Loucy (cell line): ENCODE measurements at regions not wholly inside any gene's neighbourhood (a gene's known extent, or its start where the extent isn't known, plus 50 kb on each side); places are given as distances from the start of the nearest gene placed in this dataset.

Experiments
- H2AFZ ChIP-seq: fragments of 200-600 bp; sonication (generic); 2 replicates; pipeline ENCODE4 v1.6.0; 2016; ENCODE audit warnings: antibody characterized with exemption, mild to moderate bottlenecking, low read length, moderate library complexity
- H3F3A ChIP-seq: fragments of 200-600 bp; 2 replicates; pipeline ENCODE4 v1.6.0; 2016; ENCODE audit warnings: antibody characterized with exemption, low read depth, mild to moderate bottlenecking
- H3K27me3 ChIP-seq: fragments of 200-600 bp; sonication (generic); 2 replicates; pipeline ENCODE4 v1.6.1; 2014; ENCODE audit warnings: low read length, mild to moderate bottlenecking; ENCODE audit not compliant: insufficient read depth, poor library complexity, severe bottlenecking
- H3K36me3 ChIP-seq: fragments of 200-600 bp; sonication (generic); 2 replicates; pipeline ENCODE4 v1.6.1; 2016; ENCODE audit warnings: low read length; ENCODE audit not compliant: insufficient read depth
- H3K4me1 ChIP-seq: fragments of 200-600 bp; sonication (generic); 2 replicates; pipeline ENCODE4 v1.5.1; 2014; ENCODE audit warnings: low read length, mild to moderate bottlenecking; ENCODE audit not compliant: insufficient read depth, poor library complexity, severe bottlenecking
- H3K4me2 ChIP-seq: fragments of 200-600 bp; sonication (generic); 2 replicates; pipeline ENCODE4 v1.6.0; 2014; ENCODE audit warnings: antibody characterized with exemption, low read length, low read depth, mild to moderate bottlenecking; ENCODE audit not compliant: poor library complexity, severe bottlenecking
- H3K4me3 ChIP-seq: fragments of 200-600 bp; sonication (generic); 2 replicates; pipeline ENCODE4 v1.5.1; 2014; ENCODE audit warnings: low read length, mild to moderate bottlenecking, mixed read lengths; ENCODE audit not compliant: poor library complexity, severe bottlenecking
- H3K79me2 ChIP-seq: fragments of 200-600 bp; sonication (generic); 2 replicates; pipeline ENCODE4 v1.6.1; 2014; ENCODE audit warnings: low read length; ENCODE audit not compliant: insufficient read depth
- H3K9ac ChIP-seq: fragments of 200-600 bp; sonication (generic); 2 replicates; pipeline ENCODE4 v1.6.0; 2014; ENCODE audit warnings: mild to moderate bottlenecking, low read depth, low read length, moderate library complexity; ENCODE audit not compliant: poor library complexity, severe bottlenecking
- H3K9me2 ChIP-seq: fragments of 200-600 bp; sonication (generic); replicated peaks from 2 replicates; pipeline ENCODE4 v1.6.1; 2016; ENCODE audit warnings: low read depth, low read length, mixed read lengths
- H3K9me3 ChIP-seq: fragments of 200-600 bp; sonication (generic); 2 replicates; pipeline ENCODE4 v1.6.1; 2014; ENCODE audit warnings: mild to moderate bottlenecking, antibody characterized with exemption, low read length, low read depth; ENCODE audit not compliant: insufficient read depth
- H4K20me1 ChIP-seq: fragments of 200-600 bp; sonication (generic); 2 replicates; pipeline ENCODE4 v1.6.0; 2014; ENCODE audit warnings: antibody characterized with exemption, low read length, mild to moderate bottlenecking; ENCODE audit not compliant: insufficient read depth, poor library complexity, severe bottlenecking
- EZH2phosphoT487 ChIP-seq: fragments of 200-600 bp; IDR thresholded peaks from 2 replicates; pipeline ENCODE4 v1.6.1; 2018; ENCODE audit warnings: antibody characterized with exemption, mild to moderate bottlenecking, moderate library complexity, borderline replicate concordance
- TF ChIP-seq, protein P1 (sequence below): fragments of 200-600 bp; sonication (generic); conservative IDR thresholded peaks from 2 replicates; pipeline ENCODE4 v1.5.1; 2014; ENCODE audit warnings: mild to moderate bottlenecking, antibody characterized with exemption, low read length

- Histone ChIP-seq H3K36me3 (no peaks in the 10 kb centered on the region), H3K9me3 (0 out of 2 replicates have a peak, but pooled peaks cover 3% of the 10 kb centered on the region), H3K4me3 (no peak overlapping the region), H3K9me2 (no peaks in the 10 kb centered on the region), H3K27me3 (no peaks in the 10 kb centered on the region), H3K79me2 (no peaks in the 10 kb centered on the region), H2AFZ (no peak overlapping the region), H3K4me2 (no peak overlapping the region), H3F3A (no peaks in the 10 kb centered on the region), H4K20me1 (no peaks in the 10 kb centered on the region), H3K4me1 (no peaks in the 10 kb centered on the region), H3K9ac (no peak overlapping the region)
- TF ChIP-seq, protein P1, sequence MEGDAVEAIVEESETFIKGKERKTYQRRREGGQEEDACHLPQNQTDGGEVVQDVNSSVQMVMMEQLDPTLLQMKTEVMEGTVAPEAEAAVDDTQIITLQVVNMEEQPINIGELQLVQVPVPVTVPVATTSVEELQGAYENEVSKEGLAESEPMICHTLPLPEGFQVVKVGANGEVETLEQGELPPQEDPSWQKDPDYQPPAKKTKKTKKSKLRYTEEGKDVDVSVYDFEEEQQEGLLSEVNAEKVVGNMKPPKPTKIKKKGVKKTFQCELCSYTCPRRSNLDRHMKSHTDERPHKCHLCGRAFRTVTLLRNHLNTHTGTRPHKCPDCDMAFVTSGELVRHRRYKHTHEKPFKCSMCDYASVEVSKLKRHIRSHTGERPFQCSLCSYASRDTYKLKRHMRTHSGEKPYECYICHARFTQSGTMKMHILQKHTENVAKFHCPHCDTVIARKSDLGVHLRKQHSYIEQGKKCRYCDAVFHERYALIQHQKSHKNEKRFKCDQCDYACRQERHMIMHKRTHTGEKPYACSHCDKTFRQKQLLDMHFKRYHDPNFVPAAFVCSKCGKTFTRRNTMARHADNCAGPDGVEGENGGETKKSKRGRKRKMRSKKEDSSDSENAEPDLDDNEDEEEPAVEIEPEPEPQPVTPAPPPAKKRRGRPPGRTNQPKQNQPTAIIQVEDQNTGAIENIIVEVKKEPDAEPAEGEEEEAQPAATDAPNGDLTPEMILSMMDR, result no peak
- TF ChIP-seq EZH2phosphoT487, result no peak
Observed at GRCh38 chr2:221924576-221924975, 352.5 kb upstream of the EPHA4 start.

GRCh38 chr2:221915926-221916325 lies 343.8 kb upstream of the EPHA4 start:
- no peaks in the 10 kb centered on the region for H3K4me1 ChIP-seq
- TF ChIP-seq, protein P1, result no peak
- TF ChIP-seq EZH2phosphoT487, result no peak
- no peak overlapping the region for H3K4me3 ChIP-seq
- H3K9ac ChIP-seq, result no peak overlapping the region
- no peaks in the 10 kb centered on the region for H3K9me2 ChIP-seq
- no peaks in the 10 kb centered on the region for H4K20me1 ChIP-seq
- H3K27me3 ChIP-seq, result no peaks in the 10 kb centered on the region
- H3K9me3 ChIP-seq, result no peaks in the 10 kb centered on the region
- H3K36me3 ChIP-seq, result no peaks in the 10 kb centered on the region
- H3F3A ChIP-seq, result no peaks in the 10 kb centered on the region
- H3K79me2 ChIP-seq, result no peaks in the 10 kb centered on the region
- no peak overlapping the region for H2AFZ ChIP-seq
- no peak overlapping the region for H3K4me2 ChIP-seq

GRCh38 chr2:221914334-221914880 lies 342.3 kb upstream of the EPHA4 start:
- no peaks in the 10 kb centered on the region for H3K36me3 ChIP-seq
- TF ChIP-seq EZH2phosphoT487, result no peak
- TF ChIP-seq, protein P1, result no peak
- no peaks in the 10 kb centered on the region for H3K9me3 ChIP-seq
- H3F3A ChIP-seq, result no peaks in the 10 kb centered on the region
- H3K9me2 ChIP-seq, result no peaks in the 10 kb centered on the region
- H3K9ac ChIP-seq, result no peak overlapping the region
- no peaks in the 10 kb centered on the region for H4K20me1 ChIP-seq
- no peaks in the 10 kb centered on the region for H3K27me3 ChIP-seq
- H3K79me2 ChIP-seq, result no peaks in the 10 kb centered on the region
- H3K4me1 ChIP-seq, result no peaks in the 10 kb centered on the region
- H2AFZ ChIP-seq, result no peak overlapping the region
- no peak overlapping the region for H3K4me2 ChIP-seq
- H3K4me3 ChIP-seq, result no peak overlapping the region
